Mesenchymal stem cell (in vitro differentiated cells and primary cell): ENCODE measurements at regions not wholly inside any gene's neighbourhood (a gene's known extent, or its start where the extent isn't known, plus 50 kb on each side); places are given as distances from the start of the nearest gene placed in this dataset.
"Not testable (repeated sequence)": the region's sequence is repeated elsewhere in the genome, so short reads cannot be mapped to it uniquely, and the experiment has no call there.

Experiments
- DNase-seq: peaks from one replicate; pipeline ENCODE4 v3.0.0-alpha.2; 2013
- H2AFZ ChIP-seq: one replicate; pipeline ENCODE4 v1.6.1; 2013; ENCODE audit warnings: low read depth, mild to moderate bottlenecking, control low read depth, inconsistent platforms, low read length, moderate library complexity
- H2AK5ac ChIP-seq: 2 replicates; pipeline ENCODE4 v1.6.1; 2013; ENCODE audit warnings: low read length, moderate library complexity, mild to moderate bottlenecking, inconsistent platforms; ENCODE audit not compliant: severe bottlenecking
- H2BK120ac ChIP-seq: one replicate; pipeline ENCODE4 v1.6.1; 2013; ENCODE audit warnings: low read depth, mild to moderate bottlenecking, inconsistent platforms, low read length, moderate library complexity
- H2BK12ac ChIP-seq, 2 experiments: one replicate each; pipeline ENCODE4 v1.6.1; 2013; ENCODE audit warnings: inconsistent platforms in 2 of 2, low read length in 2 of 2, mild to moderate bottlenecking in 2 of 2, moderate library complexity in 2 of 2, control low read depth in 1 of 2
- H2BK15ac ChIP-seq: one replicate; pipeline ENCODE4 v1.6.1; 2013; ENCODE audit warnings: mild to moderate bottlenecking, low read depth, inconsistent platforms; ENCODE audit not compliant: poor library complexity, severe bottlenecking
- H2BK5ac ChIP-seq: 2 replicates; pipeline ENCODE4 v1.6.1; 2013; ENCODE audit warnings: low read depth, mild to moderate bottlenecking, low read length, control low read depth, inconsistent platforms; ENCODE audit not compliant: poor library complexity, severe bottlenecking
- H3K14ac ChIP-seq, 2 experiments: one replicate each; pipeline ENCODE4 v1.6.1; 2013; ENCODE audit warnings: inconsistent platforms in 2 of 2, low read length in 2 of 2, control low read depth in 1 of 2, mild to moderate bottlenecking in 1 of 2, moderate library complexity in 1 of 2
- H3K18ac ChIP-seq, 2 experiments: one replicate each; pipeline ENCODE4 v1.6.1; 2013; ENCODE audit warnings: inconsistent platforms in 2 of 2, low read length in 2 of 2, control low read depth in 1 of 2, low read depth in 1 of 2, mild to moderate bottlenecking in 1 of 2
- H3K23ac ChIP-seq, 2 experiments: one replicate each; pipeline ENCODE4 v1.6.1; 2013; ENCODE audit warnings: inconsistent platforms in 2 of 2, low read length in 2 of 2, mild to moderate bottlenecking in 2 of 2, moderate library complexity in 2 of 2, control low read depth in 1 of 2
- H3K27ac ChIP-seq: 2 replicates; pipeline ENCODE4 v1.5.1; 2013; ENCODE audit warnings: mild to moderate bottlenecking, moderate library complexity, low read length, control low read depth, inconsistent platforms; ENCODE audit not compliant: poor library complexity, severe bottlenecking
- H3K27me3 ChIP-seq, 2 experiments: 2 replicates each; pipeline versions ENCODE4 v1.6.1 to v1.7.0; 2013; ENCODE audit warnings: low read length in 2 of 2, mild to moderate bottlenecking in 2 of 2, moderate library complexity in 2 of 2, control low read depth in 1 of 2, inconsistent platforms in 1 of 2; ENCODE audit not compliant: control insufficient read depth in 1 of 2, insufficient read depth in 1 of 2
- H3K36me3 ChIP-seq, 2 experiments: 2 replicates each; pipeline versions ENCODE4 v1.6.1 to v1.7.0; 2013; ENCODE audit warnings: low read length in 2 of 2, control low read depth in 1 of 2, inconsistent platforms in 1 of 2, low read depth in 1 of 2, mild to moderate bottlenecking in 1 of 2; ENCODE audit not compliant: insufficient read depth in 2 of 2, control insufficient read depth in 1 of 2
- H3K4ac ChIP-seq, 2 experiments: one replicate each; pipeline ENCODE4 v1.6.1; 2013; ENCODE audit warnings: inconsistent platforms in 2 of 2, low read length in 2 of 2, mild to moderate bottlenecking in 2 of 2, moderate library complexity in 2 of 2, control low read depth in 1 of 2, low read depth in 1 of 2
- H3K4me1 ChIP-seq: 2 replicates; pipeline ENCODE4 v1.6.1; 2013; ENCODE audit warnings: low read depth, low read length, control low read depth; ENCODE audit not compliant: control insufficient read depth, insufficient read depth
- H3K4me2 ChIP-seq: 2 replicates; pipeline ENCODE4 v1.6.1; 2013; ENCODE audit warnings: low read length, mild to moderate bottlenecking, inconsistent platforms; ENCODE audit not compliant: poor library complexity, severe bottlenecking
- H3K4me3 ChIP-seq, 2 experiments: 2 replicates each; pipeline versions ENCODE4 v1.5.1 to v1.7.0; 2013; ENCODE audit warnings: low read length in 2 of 2, mild to moderate bottlenecking in 2 of 2, control low read depth in 1 of 2, low read depth in 1 of 2; ENCODE audit not compliant: insufficient read depth in 1 of 2
- H3K79me1 ChIP-seq: replicated peaks from 2 replicates; pipeline ENCODE4 v1.6.1; 2013; ENCODE audit warnings: mild to moderate bottlenecking, control low read depth, low read length, inconsistent platforms; ENCODE audit not compliant: poor library complexity, severe bottlenecking
- H3K9ac ChIP-seq: 2 replicates; pipeline ENCODE4 v1.7.0; 2013; ENCODE audit warnings: mild to moderate bottlenecking, low read length, moderate library complexity
- H3K9me3 ChIP-seq: 2 replicates; pipeline ENCODE4 v1.7.0; 2013; ENCODE audit warnings: mild to moderate bottlenecking, low read length; ENCODE audit not compliant: control insufficient read depth
- H4K8ac ChIP-seq: one replicate; pipeline ENCODE4 v1.6.1; 2013; ENCODE audit warnings: inconsistent platforms, mild to moderate bottlenecking, low read length, moderate library complexity
- H4K91ac ChIP-seq: one replicate; pipeline ENCODE4 v1.6.1; 2013; ENCODE audit warnings: mild to moderate bottlenecking, low read length, inconsistent platforms
- WGBS: methylation state at CpG from one replicate; pipeline ENCODE4 v1.1.7; 2013; ENCODE audit warnings: mixed read lengths; 5-methylcytosine and 5-hydroxymethylcytosine counted together

DNA sequence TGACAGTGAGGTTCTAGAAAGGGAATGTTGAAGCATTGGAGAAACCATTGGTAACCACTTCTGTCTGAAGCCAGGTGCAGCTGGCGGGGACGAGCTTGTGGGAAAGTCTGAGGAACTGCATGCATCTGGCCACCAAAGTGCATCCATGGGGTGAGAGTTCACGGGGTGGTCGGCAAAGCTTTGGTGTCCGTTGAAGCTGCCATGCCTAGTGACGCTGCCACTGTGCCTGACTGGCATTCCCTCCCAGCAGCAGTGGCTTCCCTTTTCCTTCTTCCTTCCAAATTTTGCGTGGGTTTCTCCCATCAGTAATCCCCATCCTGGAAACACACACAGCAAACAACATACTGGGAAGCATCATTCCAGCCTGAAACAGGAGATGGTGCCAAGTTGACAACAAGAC, 145.7 kb upstream of the ALDH1B1 start:
- no peak overlapping the region for H3K4me3 ChIP-seq
- H3K9me3 ChIP-seq: peaks cover 9% of the 10 kb centered on the region
- no peak overlapping the region for H3K9ac ChIP-seq
- no peaks in the 10 kb centered on the region for H3K79me1 ChIP-seq
- no peaks in the 10 kb centered on the region for H3K4me1 ChIP-seq
- no peak overlapping the region for H3K14ac ChIP-seq
- no peak overlapping the region for H3K18ac ChIP-seq
- no peak overlapping the region for H4K8ac ChIP-seq
- H2AFZ ChIP-seq: no peak overlapping the region
- H3K27ac ChIP-seq: no peak overlapping the region
- H2BK15ac ChIP-seq: no peak overlapping the region
- H3K36me3 ChIP-seq: no peaks in the 10 kb centered on the region
- H2BK5ac ChIP-seq: no peak overlapping the region
- H2AK5ac ChIP-seq: no peak overlapping the region
- H2BK120ac ChIP-seq: no peak overlapping the region
- no peak overlapping the region for H3K23ac ChIP-seq
- H3K4ac ChIP-seq: no peak overlapping the region
- no peak overlapping the region for H2BK12ac ChIP-seq
- no peak for DNase-seq
- 87% methylated on average over 7 of the region's 7 CpGs for WGBS
- peaks cover 5 to 15% of the 10 kb centered on the region in 2 experiments for H3K27me3 ChIP-seq
- no peak overlapping the region for H3K4me2 ChIP-seq
- H4K91ac ChIP-seq: no peak overlapping the region

DNA sequence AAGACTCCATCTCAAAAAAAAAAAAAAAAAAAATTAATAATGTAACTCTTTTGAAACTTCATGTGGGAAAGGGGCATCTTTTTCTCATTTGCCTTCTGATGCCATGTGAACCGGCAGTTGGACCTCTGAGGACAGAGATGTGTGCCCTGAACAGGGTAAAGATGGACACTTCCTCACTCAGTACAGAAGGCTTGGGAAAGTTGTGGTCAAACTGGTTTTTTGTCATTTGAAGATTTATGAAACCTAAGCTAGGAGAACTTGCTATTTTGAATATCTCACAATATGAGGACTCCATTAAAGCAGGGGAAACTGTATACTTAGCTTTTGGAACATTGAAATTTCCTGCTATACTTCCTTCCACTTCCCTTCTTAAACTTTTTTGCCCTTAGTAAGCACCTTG, 147.5 kb upstream of the ALDH1B1 start:
- H2BK120ac ChIP-seq: no peak overlapping the region
- no peak overlapping the region for H3K23ac ChIP-seq
- H3K36me3 ChIP-seq: no peaks in the 10 kb centered on the region
- H4K91ac ChIP-seq: no peak overlapping the region
- H4K8ac ChIP-seq: no peak overlapping the region
- H3K4me3 ChIP-seq: no peak overlapping the region
- H2BK5ac ChIP-seq: no peak overlapping the region
- peaks cover 2 to 10% of the 10 kb centered on the region in 2 experiments for H3K27me3 ChIP-seq
- no peak for DNase-seq
- no peak overlapping the region for H3K27ac ChIP-seq
- no peak overlapping the region for H2BK12ac ChIP-seq
- H3K18ac ChIP-seq: no peak overlapping the region
- no peak overlapping the region for H3K4ac ChIP-seq
- H3K14ac ChIP-seq: no peak overlapping the region
- peaks cover 9% of the 10 kb centered on the region for H3K9me3 ChIP-seq
- no peak overlapping the region for H3K4me2 ChIP-seq
- no peaks in the 10 kb centered on the region for H3K79me1 ChIP-seq
- H2AFZ ChIP-seq: no peak overlapping the region
- no peaks in the 10 kb centered on the region for H3K4me1 ChIP-seq
- no peak overlapping the region for H2AK5ac ChIP-seq
- no peak overlapping the region for H3K9ac ChIP-seq
- H2BK15ac ChIP-seq: no peak overlapping the region
- 97% methylated on average over 1 of the region's 1 CpG for WGBS

DNA sequence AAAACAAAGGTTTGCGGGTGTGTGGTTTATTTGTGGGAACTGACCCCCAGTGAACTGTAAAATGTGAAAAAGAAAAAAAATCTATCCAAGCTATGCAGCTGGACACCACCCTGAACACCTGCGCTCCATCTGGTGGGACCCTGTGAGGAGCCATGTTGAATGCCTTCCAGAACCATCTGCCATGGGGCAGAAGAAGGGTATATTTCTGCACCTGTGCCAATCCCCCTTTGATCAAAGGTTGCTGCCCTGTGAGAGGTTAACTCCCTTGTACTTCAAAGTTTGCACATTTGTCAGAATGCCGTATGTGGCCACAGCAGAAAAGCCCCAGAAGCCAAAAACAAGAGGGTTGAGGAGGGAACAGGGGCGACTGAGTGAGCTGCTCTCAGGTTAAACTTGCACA, 148.5 kb upstream of the ALDH1B1 start:
- Histone ChIP-seq H3K14ac (no peak overlapping the region), H3K18ac (no peak overlapping the region), H4K8ac (no peak overlapping the region), H3K27ac (no peak overlapping the region), H2BK12ac (no peak overlapping the region), H3K4me3 (no peak overlapping the region), H2BK120ac (no peak overlapping the region), H2AFZ (no peak overlapping the region), H2AK5ac (no peak overlapping the region), H3K23ac (no peak overlapping the region), H3K79me1 (no peaks in the 10 kb centered on the region), H2BK5ac (no peak overlapping the region), H3K36me3 (no peaks in the 10 kb centered on the region), H3K27me3 (peaks cover 0 to 18% of the 10 kb centered on the region in 2 experiments), H2BK15ac (no peak overlapping the region), H4K91ac (no peak overlapping the region), H3K9ac (no peak overlapping the region), H3K4me2 (no peak overlapping the region), H3K4ac (no peak overlapping the region), H3K4me1 (no peaks in the 10 kb centered on the region), H3K9me3 (peaks cover 14% of the 10 kb centered on the region)
- 76% methylated on average over 4 of the region's 4 CpGs for WGBS
- no peak for DNase-seq

DNA sequence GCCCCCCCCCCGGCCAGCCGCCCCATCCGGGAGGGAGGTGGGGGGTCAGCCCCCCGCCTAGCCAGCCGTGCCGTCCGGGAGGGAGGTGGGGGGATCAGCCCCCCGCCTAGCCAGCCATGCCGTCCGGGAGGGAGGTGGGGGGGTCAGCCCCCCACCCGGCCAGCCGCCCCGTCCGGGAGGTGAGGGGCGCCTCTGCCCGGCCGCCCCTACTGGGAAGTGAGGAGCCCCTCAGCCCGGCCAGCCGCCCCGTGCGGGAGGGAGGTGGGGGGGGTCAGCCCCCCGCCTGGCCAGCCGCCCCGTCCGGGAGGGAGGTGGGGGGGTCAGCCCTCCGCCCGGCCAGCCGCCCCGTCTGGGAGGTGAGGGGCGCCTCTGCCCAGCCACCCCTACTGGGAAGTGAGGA, 150.4 kb upstream of the ALDH1B1 start:
- H2BK15ac ChIP-seq, H2BK12ac ChIP-seq, H3K27ac ChIP-seq, DNase-seq, H2BK120ac ChIP-seq, H3K18ac ChIP-seq, H2BK5ac ChIP-seq, H2AK5ac ChIP-seq, H4K8ac ChIP-seq, H2AFZ ChIP-seq, H3K23ac ChIP-seq, H3K79me1 ChIP-seq, H3K4me2 ChIP-seq, H4K91ac ChIP-seq, H3K4ac ChIP-seq, H3K14ac ChIP-seq, H3K4me3 ChIP-seq, H3K4me1 ChIP-seq, H3K9ac ChIP-seq, H3K36me3 ChIP-seq: not testable (repeated sequence)
- no CpG with 5 or more reads among the region's 30 CpGs for WGBS
- peaks cover 0 to 18% of the 10 kb centered on the region in 2 experiments for H3K27me3 ChIP-seq
- peaks cover 12% of the 10 kb centered on the region for H3K9me3 ChIP-seq
